ENCODE measurements at regions not wholly inside any gene's neighbourhood (a gene's known extent, or its start where the extent isn't known, plus 50 kb on each side); places are given as distances from the start of the nearest gene placed in this dataset.

DNA sequence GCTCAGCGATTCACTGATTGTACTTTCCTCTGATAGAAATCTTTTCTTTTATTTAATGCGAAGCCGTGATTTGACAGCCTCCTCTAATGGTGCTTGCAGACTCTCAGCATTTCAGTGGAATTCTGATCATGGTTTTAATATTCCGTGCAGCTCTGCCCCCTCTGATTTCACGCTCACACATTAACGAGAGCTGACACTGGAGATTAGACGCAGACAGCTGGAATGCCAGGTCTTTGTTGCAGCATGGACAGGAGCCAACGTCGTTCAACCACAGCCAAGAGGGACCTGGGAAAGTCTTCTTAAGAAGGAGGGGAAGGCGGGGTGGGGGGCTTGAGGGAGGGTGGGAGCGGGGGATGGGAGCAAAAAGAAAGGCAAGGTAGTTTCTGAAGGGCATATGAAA lies 186.4 kb downstream of the BLID start:
- no peak for TF ChIP-seq EZH2phosphoT487 (IDR thresholded peaks at IDR 0.05; ENCODE audit: insufficient read depth, low read depth)
- TF ChIP-seq EZH2 (IDR thresholded peaks at IDR 0.05; ENCODE audit: insufficient read depth, poor library complexity, severe bottlenecking) = no peak

All from GM23248 (cell line).